ENCODE measurements at regions not wholly inside any gene's neighbourhood (a gene's known extent, or its start where the extent isn't known, plus 50 kb on each side); places are given as distances from the start of the nearest gene placed in this dataset.
A peak's percentile ranks its signal among the peaks of the same experiment; 100 is the strongest.

GRCh38 chr5:28313321-28313951 is 1275.0 kb upstream of the CDH9 start:
- TF ChIP-seq CREB1 (IDR thresholded peaks at IDR 0.05; ENCODE audit: low read depth) (no peak), EGR1 (IDR thresholded peaks at IDR 0.05) (no peak), CEBPB (IDR thresholded peaks at IDR 0.05) (no peak), USF1 (IDR thresholded peaks at IDR 0.05) (no peak), TEAD4 (IDR thresholded peaks at IDR 0.05) (no peak), TCF12 (IDR thresholded peaks at IDR 0.05; ENCODE audit: low read depth) (no peak), FOXM1 (IDR thresholded peaks at IDR 0.05; ENCODE audit: borderline replicate concordance, low read depth) (no peak)

- TF ChIP-seq EP300 (IDR thresholded peaks at IDR 0.05; ENCODE audit: borderline replicate concordance): no peak
- TF ChIP-seq RAD21 (IDR thresholded peaks at IDR 0.05; ENCODE audit: low read depth): no peak
- TF ChIP-seq CEBPB (IDR thresholded peaks at IDR 0.05): no peak
- TF ChIP-seq MAX (IDR thresholded peaks at IDR 0.05): no peak
- no peak for TF ChIP-seq TAF1 (IDR thresholded peaks at IDR 0.05; ENCODE audit: low read depth)
- TF ChIP-seq EGR1 (IDR thresholded peaks at IDR 0.05): no peak
- no peak for TF ChIP-seq REST (IDR thresholded peaks at IDR 0.05; ENCODE audit: low read depth)
- TF ChIP-seq TCF12 (IDR thresholded peaks at IDR 0.05; ENCODE audit: low read depth): no peak
- no peak for TF ChIP-seq ZBTB7A (IDR thresholded peaks at IDR 0.05; ENCODE audit: low read depth)
- no peak for TF ChIP-seq CREB1 (IDR thresholded peaks at IDR 0.05; ENCODE audit: low read depth)
- no peak for TF ChIP-seq FOXM1 (IDR thresholded peaks at IDR 0.05; ENCODE audit: borderline replicate concordance, low read depth)
- no peak for TF ChIP-seq NFIC (IDR thresholded peaks at IDR 0.05)
- TF ChIP-seq USF1 (IDR thresholded peaks at IDR 0.05): no peak
Observed at GRCh38 chr5:28310696-28311095, 1272.3 kb upstream of the CDH9 start.

GRCh38 chr5:28305891-28306290 is 1267.5 kb upstream of the CDH9 start:
- TF ChIP-seq NFIC (IDR thresholded peaks at IDR 0.05) (no peak), RAD21 (IDR thresholded peaks at IDR 0.05; ENCODE audit: low read depth) (no peak), YY1 (IDR thresholded peaks at IDR 0.05; ENCODE audit: low read depth) (no peak), CREB1 (IDR thresholded peaks at IDR 0.05; ENCODE audit: low read depth) (no peak), TAF1 (IDR thresholded peaks at IDR 0.05; ENCODE audit: low read depth) (no peak)

GRCh38 chr5:28301712-28302111 is 1263.3 kb upstream of the CDH9 start:
- TF ChIP-seq TCF12 (IDR thresholded peaks at IDR 0.05; ENCODE audit: low read depth): no peak
- peak; percentile 53 for TF ChIP-seq NFIC (IDR thresholded peaks at IDR 0.05)

- no peak for TF ChIP-seq MAX (IDR thresholded peaks at IDR 0.05)
- no peak for TF ChIP-seq YY1 (IDR thresholded peaks at IDR 0.05; ENCODE audit: low read depth)
- no peak for TF ChIP-seq FOXM1 (IDR thresholded peaks at IDR 0.05; ENCODE audit: borderline replicate concordance, low read depth)
- no peak for TF ChIP-seq EGR1 (IDR thresholded peaks at IDR 0.05)
- TF ChIP-seq TEAD4 (IDR thresholded peaks at IDR 0.05): no peak
- no peak for TF ChIP-seq CEBPB (IDR thresholded peaks at IDR 0.05)
- no peak for TF ChIP-seq RAD21 (IDR thresholded peaks at IDR 0.05; ENCODE audit: low read depth)
- no peak for TF ChIP-seq ZBTB7A (IDR thresholded peaks at IDR 0.05; ENCODE audit: low read depth)
Observed at GRCh38 chr5:28296254-28297013, 1258.0 kb upstream of the CDH9 start.

GRCh38 chr5:28286566-28286965 is 1248.2 kb upstream of the CDH9 start:
- no peak for TF ChIP-seq REST (IDR thresholded peaks at IDR 0.05; ENCODE audit: low read depth)
- no peak for TF ChIP-seq NFIC (IDR thresholded peaks at IDR 0.05)
- TF ChIP-seq TAF1 (IDR thresholded peaks at IDR 0.05; ENCODE audit: low read depth): no peak
- TF ChIP-seq USF1 (IDR thresholded peaks at IDR 0.05): no peak
- no peak for TF ChIP-seq EP300 (IDR thresholded peaks at IDR 0.05; ENCODE audit: borderline replicate concordance)
- TF ChIP-seq TCF12 (IDR thresholded peaks at IDR 0.05; ENCODE audit: low read depth): no peak
- no peak for TF ChIP-seq ZBTB7A (IDR thresholded peaks at IDR 0.05; ENCODE audit: low read depth)
- TF ChIP-seq CEBPB (IDR thresholded peaks at IDR 0.05): no peak
- no peak for TF ChIP-seq YY1 (IDR thresholded peaks at IDR 0.05; ENCODE audit: low read depth)
- no peak for TF ChIP-seq FOXM1 (IDR thresholded peaks at IDR 0.05; ENCODE audit: borderline replicate concordance, low read depth)
- TF ChIP-seq RAD21 (IDR thresholded peaks at IDR 0.05; ENCODE audit: low read depth): no peak
- TF ChIP-seq CREB1 (IDR thresholded peaks at IDR 0.05; ENCODE audit: low read depth): no peak
- no peak for TF ChIP-seq EGR1 (IDR thresholded peaks at IDR 0.05)
- TF ChIP-seq TEAD4 (IDR thresholded peaks at IDR 0.05): no peak
- no peak for TF ChIP-seq MAX (IDR thresholded peaks at IDR 0.05)

All from Ishikawa (cell line).